Chondrocyte (in vitro differentiated cells): ENCODE measurements at regions not wholly inside any gene's neighbourhood (a gene's known extent, or its start where the extent isn't known, plus 50 kb on each side); places are given as distances from the start of the nearest gene placed in this dataset.

Experiments
- DNase-seq: peaks from one replicate; pipeline ENCODE4 v3.0.0; 2021; ENCODE audit warnings: mixed read lengths, low spot score
- H3K27ac Mint-ChIP-seq: one replicate; pipeline ENCODE4 v1.8.0; 2021; ENCODE audit warnings: mild to moderate bottlenecking, moderate library complexity, mixed read lengths; ENCODE audit not compliant: unreplicated experiment
- H3K27me3 Mint-ChIP-seq: 2 replicates; pipeline ENCODE4 v1.8.0; 2021; ENCODE audit warnings: low read depth, mixed read lengths
- H3K36me3 Mint-ChIP-seq: 2 replicates; pipeline ENCODE4 v1.8.0; 2021; ENCODE audit warnings: low read depth, mixed read lengths
- H3K4me1 Mint-ChIP-seq: 2 replicates; pipeline ENCODE4 v1.8.0; 2021; ENCODE audit warnings: low read depth, mild to moderate bottlenecking, mixed read lengths
- H3K4me3 Mint-ChIP-seq: one replicate; pipeline ENCODE4 v1.8.0; 2021; ENCODE audit warnings: mild to moderate bottlenecking, moderate library complexity, mixed read lengths; ENCODE audit not compliant: unreplicated experiment
- H3K9me3 Mint-ChIP-seq: 2 replicates; pipeline ENCODE4 v1.8.0; 2021; ENCODE audit warnings: low read depth, mixed read lengths
- TF ChIP-seq, protein P1 (sequence below): fragments of 200-600 bp; sonication (generic); IDR thresholded peaks from 2 replicates; pipeline ENCODE4 v1.5.0; 2021; ENCODE audit warnings: antibody characterized with exemption, mild to moderate bottlenecking, moderate library complexity

DNA sequence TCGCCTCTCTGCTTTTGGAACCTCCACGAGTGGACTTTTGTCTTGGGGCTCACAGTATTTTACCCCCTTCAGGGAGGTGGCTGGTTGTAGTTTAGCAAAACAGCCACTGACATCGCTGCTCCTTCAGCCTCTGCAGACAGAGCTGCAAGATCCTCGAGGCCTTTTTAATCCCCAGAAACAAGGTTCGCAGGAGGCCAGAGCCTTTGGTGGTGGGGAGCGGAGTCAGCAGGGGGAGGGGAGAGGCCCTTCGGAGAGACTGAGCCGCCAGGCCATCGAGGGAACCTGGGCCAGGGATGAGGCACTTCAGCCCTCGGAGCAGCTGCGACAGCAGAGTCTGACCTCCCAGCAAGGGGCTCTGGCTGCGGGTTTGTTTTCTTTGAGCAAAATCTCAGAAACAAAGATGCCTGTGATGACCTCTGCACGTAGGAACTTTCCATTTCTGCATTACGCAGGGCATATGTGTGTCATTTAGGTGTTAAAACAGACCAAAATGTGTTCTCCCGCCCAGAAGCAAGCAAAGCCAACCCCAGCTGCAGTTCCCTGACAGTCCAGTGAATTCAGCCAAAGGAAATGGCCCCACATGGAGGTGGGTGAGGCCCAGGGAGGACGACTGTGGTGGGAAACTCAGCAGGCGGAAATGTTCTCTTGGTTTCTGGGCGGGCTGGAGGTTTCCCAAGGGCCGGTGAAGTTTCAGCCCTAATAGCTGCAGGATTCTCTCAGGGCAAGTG lies 171.2 kb upstream of the SULF2 start:
- H3K4me3 Mint-ChIP-seq, result no peak overlapping the region
- H3K4me1 Mint-ChIP-seq, result peaks cover 34% of the 10 kb centered on the region
- DNase-seq, result no peak
- peaks cover 24% of the 10 kb centered on the region for H3K27me3 Mint-ChIP-seq
- no peaks in the 10 kb centered on the region for H3K36me3 Mint-ChIP-seq
- TF ChIP-seq, protein P1, sequence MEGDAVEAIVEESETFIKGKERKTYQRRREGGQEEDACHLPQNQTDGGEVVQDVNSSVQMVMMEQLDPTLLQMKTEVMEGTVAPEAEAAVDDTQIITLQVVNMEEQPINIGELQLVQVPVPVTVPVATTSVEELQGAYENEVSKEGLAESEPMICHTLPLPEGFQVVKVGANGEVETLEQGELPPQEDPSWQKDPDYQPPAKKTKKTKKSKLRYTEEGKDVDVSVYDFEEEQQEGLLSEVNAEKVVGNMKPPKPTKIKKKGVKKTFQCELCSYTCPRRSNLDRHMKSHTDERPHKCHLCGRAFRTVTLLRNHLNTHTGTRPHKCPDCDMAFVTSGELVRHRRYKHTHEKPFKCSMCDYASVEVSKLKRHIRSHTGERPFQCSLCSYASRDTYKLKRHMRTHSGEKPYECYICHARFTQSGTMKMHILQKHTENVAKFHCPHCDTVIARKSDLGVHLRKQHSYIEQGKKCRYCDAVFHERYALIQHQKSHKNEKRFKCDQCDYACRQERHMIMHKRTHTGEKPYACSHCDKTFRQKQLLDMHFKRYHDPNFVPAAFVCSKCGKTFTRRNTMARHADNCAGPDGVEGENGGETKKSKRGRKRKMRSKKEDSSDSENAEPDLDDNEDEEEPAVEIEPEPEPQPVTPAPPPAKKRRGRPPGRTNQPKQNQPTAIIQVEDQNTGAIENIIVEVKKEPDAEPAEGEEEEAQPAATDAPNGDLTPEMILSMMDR, result no peak
- H3K9me3 Mint-ChIP-seq, result no peaks in the 10 kb centered on the region
- peak overlapping the region; percentile 60 for H3K27ac Mint-ChIP-seq

DNA sequence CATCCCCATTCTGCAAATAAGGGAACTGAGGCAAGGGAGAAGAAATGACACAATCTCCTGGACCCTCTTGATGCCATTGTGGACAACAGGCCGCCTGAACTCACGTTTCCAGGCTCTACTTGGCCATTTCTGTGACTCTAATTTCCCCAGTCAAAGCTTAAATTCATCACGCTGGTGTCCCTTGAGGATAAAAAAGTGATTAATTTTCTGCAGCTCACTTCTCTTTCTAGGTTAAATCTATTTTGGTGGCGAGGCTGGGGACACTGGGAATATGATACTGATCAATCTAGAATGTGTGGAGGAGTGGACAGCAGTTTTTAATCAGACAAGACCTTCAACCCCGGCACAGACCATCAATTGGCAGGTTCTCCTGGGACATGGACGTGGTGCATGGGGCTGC lies 168.2 kb upstream of the SULF2 start:
- DNase-seq, result no peak
- peaks cover 9% of the 10 kb centered on the region for H3K27me3 Mint-ChIP-seq
- peaks cover 41% of the 10 kb centered on the region for H3K4me1 Mint-ChIP-seq
- no peaks in the 10 kb centered on the region for H3K36me3 Mint-ChIP-seq
- no peak overlapping the region for H3K27ac Mint-ChIP-seq
- no peaks in the 10 kb centered on the region for H3K9me3 Mint-ChIP-seq
- TF ChIP-seq, protein P1, result no peak
- H3K4me3 Mint-ChIP-seq, result no peak overlapping the region

DNA sequence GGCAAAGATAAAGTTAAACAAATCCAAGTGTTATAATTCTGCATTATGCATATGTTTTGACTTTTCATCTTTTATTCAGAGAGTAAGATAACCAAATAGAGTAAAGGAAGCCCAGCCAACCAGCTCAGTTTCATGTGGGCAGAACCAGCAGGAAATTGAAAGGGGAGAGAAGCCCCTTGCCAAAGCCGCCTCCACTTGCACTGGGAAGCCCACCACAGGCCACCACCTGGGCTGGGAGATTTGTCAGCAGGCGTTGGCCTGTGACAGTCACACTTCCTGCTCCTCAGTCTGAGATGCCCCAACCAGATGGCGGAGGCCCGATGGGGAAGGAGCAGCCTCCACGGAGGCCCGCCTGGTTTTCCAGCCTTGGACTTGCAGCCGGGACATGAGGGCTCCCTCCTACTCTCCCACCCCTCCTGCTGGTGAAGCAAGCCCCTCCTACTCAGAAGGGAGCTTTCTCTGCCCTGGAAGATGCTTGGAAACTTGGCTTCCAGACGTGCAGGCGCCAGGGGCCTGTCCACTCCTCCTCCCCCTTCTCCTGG lies 166.8 kb upstream of the SULF2 start:
- no peaks in the 10 kb centered on the region for H3K9me3 Mint-ChIP-seq
- no peak overlapping the region for H3K27ac Mint-ChIP-seq
- TF ChIP-seq, protein P1, result no peak
- peaks cover 13% of the 10 kb centered on the region for H3K27me3 Mint-ChIP-seq
- no peaks in the 10 kb centered on the region for H3K36me3 Mint-ChIP-seq
- no peak overlapping the region for H3K4me3 Mint-ChIP-seq
- no peak for DNase-seq
- H3K4me1 Mint-ChIP-seq, result peaks cover 29% of the 10 kb centered on the region

DNA sequence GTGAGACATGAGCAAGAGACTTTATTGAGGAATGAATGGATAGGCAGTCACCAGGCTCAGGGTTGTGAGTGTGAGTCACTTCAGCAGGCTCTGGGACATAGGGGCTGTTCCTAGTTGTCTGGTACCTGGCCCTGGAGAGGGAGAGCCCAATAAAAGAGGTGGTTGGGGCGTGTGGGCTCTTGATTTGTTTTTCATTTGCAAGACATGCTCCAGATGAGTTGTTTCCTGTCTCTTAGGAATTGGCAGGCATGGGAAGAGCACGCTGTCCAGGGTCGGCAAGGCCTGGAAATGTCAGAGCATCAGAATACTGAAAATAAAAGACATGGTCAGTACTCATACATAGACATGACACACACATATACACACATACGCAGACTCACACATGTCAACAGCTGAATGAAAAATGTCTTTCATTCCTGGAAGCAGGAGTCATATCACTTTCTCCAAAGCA lies 166.3 kb upstream of the SULF2 start:
- Mint-ChIP-seq H3K4me1 (peaks cover 24% of the 10 kb centered on the region), H3K27me3 (peaks cover 18% of the 10 kb centered on the region), H3K4me3 (no peak overlapping the region), H3K9me3 (no peaks in the 10 kb centered on the region), H3K27ac (no peak overlapping the region), H3K36me3 (no peaks in the 10 kb centered on the region)
- TF ChIP-seq, protein P1, result no peak
- DNase-seq, result no peak

DNA sequence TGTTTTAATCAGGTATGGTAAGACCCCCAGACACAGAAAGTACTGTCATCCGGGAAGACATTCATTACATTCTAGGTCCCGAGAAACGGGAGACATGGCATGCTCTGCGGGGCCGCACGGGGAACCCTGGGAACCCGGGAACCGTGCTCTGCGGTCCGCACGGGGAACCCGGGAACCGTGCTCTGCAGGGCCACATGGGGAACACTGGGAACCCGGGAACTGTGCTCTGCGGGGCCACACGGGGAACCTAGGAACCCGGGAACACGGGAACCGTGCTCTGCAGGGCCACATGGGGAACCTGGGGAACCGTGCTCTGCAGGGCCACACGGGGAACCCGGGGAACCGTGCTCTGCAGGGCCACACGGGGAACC lies 165.6 kb upstream of the SULF2 start:
- no peak overlapping the region for H3K4me3 Mint-ChIP-seq
- peaks cover 22% of the 10 kb centered on the region for H3K27me3 Mint-ChIP-seq
- no peak overlapping the region for H3K27ac Mint-ChIP-seq
- peaks cover 2% of the 10 kb centered on the region for H3K36me3 Mint-ChIP-seq
- TF ChIP-seq, protein P1, result no peak
- H3K9me3 Mint-ChIP-seq, result no peaks in the 10 kb centered on the region
- DNase-seq, result no peak
- peaks cover 19% of the 10 kb centered on the region for H3K4me1 Mint-ChIP-seq
